ENCODE measurements at regions not wholly inside any gene's neighbourhood (a gene's known extent, or its start where the extent isn't known, plus 50 kb on each side); places are given as distances from the start of the nearest gene placed in this dataset.

DNA sequence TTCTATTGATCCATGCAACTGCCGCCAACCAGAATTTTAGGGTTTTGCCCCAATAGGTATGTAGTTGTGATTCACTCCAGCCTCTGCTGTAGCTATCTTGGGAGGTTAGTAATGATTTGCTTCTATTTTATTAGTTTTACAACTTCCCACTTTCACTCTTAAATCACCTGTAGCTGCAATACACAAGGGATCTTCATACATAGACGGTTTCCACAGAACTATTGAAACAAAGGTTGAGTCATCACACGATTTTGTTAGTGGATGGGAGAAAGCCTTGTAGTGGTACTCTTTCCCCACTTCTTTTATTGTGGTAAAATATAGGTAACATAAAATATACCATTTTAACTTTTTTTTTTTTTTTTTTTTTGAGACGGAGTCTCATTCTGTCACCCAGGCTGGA is 104.2 kb upstream of the SPRED2 start:
- intact Hi-C loops (cut with DNase I; ENCODE audit: low total_unique reads): no loop called here
- TF ChIP-seq POLR2A (IDR thresholded peaks at IDR 0.05): no peak
- Histone ChIP-seq H3K27me3 (no peaks in the 10 kb centered on the region), H3K9me3 (no peaks in the 10 kb centered on the region), H3K27ac (no peak overlapping the region), H3K4me1 (no peaks in the 10 kb centered on the region), H3K4me3 (no peak overlapping the region), H3K36me3 (no peaks in the 10 kb centered on the region)
- in situ Hi-C loops (cut with MboI; ENCODE audit: low sequenced_read_pairs in 4 of 4): no loop called here
- DNase-seq (no peak), ATAC-seq (no peak)

GRCh38 chr2:65532937-65533336 is 100.5 kb upstream of the SPRED2 start:
- no peak for ATAC-seq
- in situ Hi-C loops (cut with MboI; ENCODE audit: low sequenced_read_pairs in 4 of 4) (no loop called here), intact Hi-C loops (cut with DNase I; ENCODE audit: low total_unique reads) (no loop called here)
- Histone ChIP-seq H3K4me3 (no peak overlapping the region), H3K27me3 (no peaks in the 10 kb centered on the region), H3K27ac (no peak overlapping the region), H3K9me3 (no peaks in the 10 kb centered on the region), H3K4me1 (no peaks in the 10 kb centered on the region), H3K36me3 (no peaks in the 10 kb centered on the region)
- no peak for DNase-seq
- TF ChIP-seq POLR2A (IDR thresholded peaks at IDR 0.05): no peak

DNA sequence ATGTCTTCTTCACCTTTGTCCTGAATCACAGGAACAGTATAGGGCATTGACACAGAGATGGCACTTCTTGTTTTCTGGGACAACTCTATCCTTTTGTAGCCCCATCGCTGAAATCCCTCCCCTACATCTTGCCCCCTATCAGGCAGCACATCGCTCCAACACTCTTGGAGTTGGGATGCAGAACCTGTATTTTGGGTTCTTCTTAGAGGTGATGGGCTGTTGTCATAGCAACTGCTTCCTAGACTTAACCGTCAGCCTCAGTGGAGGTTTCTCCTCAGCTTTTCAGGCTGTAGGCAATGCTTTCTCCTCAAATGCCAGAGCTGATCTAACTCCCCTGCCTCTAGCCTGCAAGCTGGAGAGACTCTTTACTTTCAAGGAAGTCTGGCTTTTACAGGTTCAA is 99.9 kb upstream of the SPRED2 start:
- in situ Hi-C loops (cut with MboI; ENCODE audit: low sequenced_read_pairs in 4 of 4): no loop called here

GRCh38 chr2:65530547-65531320 is 98.3 kb upstream of the SPRED2 start:
- no peak for DNase-seq
- H3K27ac ChIP-seq: no peak overlapping the region
- H3K36me3 ChIP-seq: no peaks in the 10 kb centered on the region
- in situ Hi-C loops (cut with MboI; ENCODE audit: low sequenced_read_pairs in 4 of 4): no loop called here
- no peaks in the 10 kb centered on the region for H3K27me3 ChIP-seq
- H3K9me3 ChIP-seq: no peaks in the 10 kb centered on the region
- no peak for TF ChIP-seq CTCF (IDR thresholded peaks at IDR 0.05 in 4 of 5, conservative IDR thresholded peaks at IDR 0.05 in 1 of 5)
- TF ChIP-seq POLR2A (IDR thresholded peaks at IDR 0.05): no peak
- ATAC-seq: no peak
- no peaks in the 10 kb centered on the region for H3K4me1 ChIP-seq
- intact Hi-C loops (cut with DNase I; ENCODE audit: low total_unique reads): no loop called here
- H3K4me3 ChIP-seq: no peak overlapping the region

More for the DNA sequence above, 99.9 kb upstream of the SPRED2 start:
- no peak for TF ChIP-seq POLR2A (IDR thresholded peaks at IDR 0.05)
- TF ChIP-seq CTCF (IDR thresholded peaks at IDR 0.05 in 4 of 5, conservative IDR thresholded peaks at IDR 0.05 in 1 of 5): no peak
- H3K4me1 ChIP-seq: no peaks in the 10 kb centered on the region
- H3K27me3 ChIP-seq: no peaks in the 10 kb centered on the region
- DNase-seq (no peak), ATAC-seq (no peak)
- H3K36me3 ChIP-seq: no peaks in the 10 kb centered on the region
- no peaks in the 10 kb centered on the region for H3K9me3 ChIP-seq
- H3K27ac ChIP-seq: no peak overlapping the region
- H3K4me3 ChIP-seq: no peak overlapping the region
- intact Hi-C loops (cut with DNase I; ENCODE audit: low total_unique reads): no loop called here

GRCh38 chr2:65529419-65529818 is 97.0 kb upstream of the SPRED2 start:
- Histone ChIP-seq H3K4me1 (no peaks in the 10 kb centered on the region), H3K9me3 (no peaks in the 10 kb centered on the region), H3K36me3 (no peaks in the 10 kb centered on the region), H3K4me3 (no peak overlapping the region), H3K27me3 (no peaks in the 10 kb centered on the region), H3K27ac (no peak overlapping the region)
- no peak for ATAC-seq
- in situ Hi-C loops (cut with MboI; ENCODE audit: low sequenced_read_pairs in 4 of 4) (no loop called here), intact Hi-C loops (cut with DNase I; ENCODE audit: low total_unique reads) (no loop called here)
- no peak for TF ChIP-seq POLR2A (IDR thresholded peaks at IDR 0.05)
- no peak for DNase-seq

GRCh38 chr2:65528241-65528574 is 95.8 kb upstream of the SPRED2 start:
- TF ChIP-seq CTCF (IDR thresholded peaks at IDR 0.05 in 4 of 5, conservative IDR thresholded peaks at IDR 0.05 in 1 of 5) (no peak), POLR2A (IDR thresholded peaks at IDR 0.05) (no peak)
- in situ Hi-C loops (cut with MboI; ENCODE audit: low sequenced_read_pairs in 4 of 4) (no loop called here), intact Hi-C loops (cut with DNase I; ENCODE audit: low total_unique reads) (no loop called here)
- no peak for DNase-seq
- H3K27me3 ChIP-seq: no peaks in the 10 kb centered on the region
- no peaks in the 10 kb centered on the region for H3K4me1 ChIP-seq
- no peaks in the 10 kb centered on the region for H3K9me3 ChIP-seq
- H3K4me3 ChIP-seq: no peak overlapping the region
- no peak overlapping the region for H3K27ac ChIP-seq
- ATAC-seq: no peak
- no peaks in the 10 kb centered on the region for H3K36me3 ChIP-seq
